A673 (cell line): ENCODE measurements at regions not wholly inside any gene's neighbourhood (a gene's known extent, or its start where the extent isn't known, plus 50 kb on each side); places are given as distances from the start of the nearest gene placed in this dataset.

Experiments
- BruUV-seq: library from RNA; stranded (reverse); fragments of 400-500 nt; replicated peaks from 2 replicates; lab custom pipeline; 2021; lab: Mats Ljungman, UMichigan
- CTCF ChIA-PET: fragments of 300-600 bp; sonication (Branson Sonifier 250); formaldehyde crosslinking; loops from one replicate; lab custom pipeline; 2022; ENCODE audit warnings: antibody characterized with exemption; lab: Charles Lee
- POLR2A ChIA-PET: fragments of 300-600 bp; sonication (Branson Sonifier 250); formaldehyde crosslinking; loops from one replicate; lab custom pipeline; 2022; ENCODE audit warnings: antibody characterized with exemption; ENCODE audit not compliant: low non-redundant PET; lab: Charles Lee
- DNase-seq: peaks from one replicate; pipeline ENCODE4 v3.0.0-alpha.2; 2015; ENCODE audit warnings: low spot score
- H3K27ac ChIP-seq: fragments of 200-600 bp; sonication (generic); 2 replicates; pipeline ENCODE4 v1.5.1; 2016; ENCODE audit warnings: mixed run types, low read depth, mild to moderate bottlenecking, mixed read lengths, antibody characterized with exemption, low read length; ENCODE audit not compliant: poor library complexity, severe bottlenecking
- H3K27me3 ChIP-seq: fragments of 200-600 bp; sonication (generic); replicated peaks from 2 replicates; pipeline ENCODE4 v1.6.1; 2017; ENCODE audit warnings: mixed run types, low read depth, mild to moderate bottlenecking, mixed read lengths, antibody characterized with exemption, low read length; ENCODE audit not compliant: insufficient read depth, poor library complexity
- H3K36me3 ChIP-seq: fragments of 200-600 bp; sonication (generic); 2 replicates; pipeline ENCODE4 v1.6.1; 2016; ENCODE audit warnings: mixed run types, mild to moderate bottlenecking, mixed read lengths, antibody characterized with exemption, low read length; ENCODE audit not compliant: insufficient read depth, poor library complexity, severe bottlenecking
- H3K4me1 ChIP-seq: fragments of 200-600 bp; sonication (generic); 2 replicates; pipeline ENCODE4 v1.6.1; 2017; ENCODE audit warnings: mixed run types, mild to moderate bottlenecking, mixed read lengths, antibody characterized with exemption, low read length; ENCODE audit not compliant: insufficient read depth, poor library complexity, severe bottlenecking
- H3K4me3 ChIP-seq: fragments of 200-600 bp; sonication (generic); 2 replicates; pipeline ENCODE4 v1.5.1; 2016; ENCODE audit warnings: low read depth, mixed run types, mild to moderate bottlenecking, mixed read lengths, low read length; ENCODE audit not compliant: poor library complexity, severe bottlenecking
- H3K9me3 ChIP-seq: fragments of 200-600 bp; sonication (generic); 2 replicates; pipeline ENCODE4 v1.6.1; 2016; ENCODE audit warnings: mixed run types, low read depth, mild to moderate bottlenecking, mixed read lengths, antibody characterized with exemption, low read length; ENCODE audit not compliant: poor library complexity, severe bottlenecking
- CTCF ChIP-seq: fragments of 300-800, 200-600 bp; sonication (generic); conservative IDR thresholded peaks from 2 replicates; pipeline ENCODE4 v1.5.1; 2017; ENCODE audit warnings: low read depth, mild to moderate bottlenecking, antibody characterized with exemption, low read length, moderate library complexity, mixed read lengths
- EZH2 ChIP-seq: fragments of 200-600 bp; sonication (generic); IDR thresholded peaks from 2 replicates; pipeline ENCODE4 v1.6.1; 2017; ENCODE audit warnings: borderline replicate concordance, low read depth, mild to moderate bottlenecking, mixed read lengths, antibody characterized with exemption, low read length; ENCODE audit not compliant: poor library complexity, severe bottlenecking
- intact Hi-C: fragments of 100-400 bp; cut with micrococcal nuclease; formaldehyde crosslinking; loops from one replicate; pipeline ENCODE4 v1.10.0; 2022; ENCODE audit not compliant: unreplicated experiment

- Histone ChIP-seq H3K9me3 (peaks cover 2% of the 10 kb centered on the region), H3K4me1 (peaks cover 28% of the 10 kb centered on the region), H3K4me3 (no peak overlapping the region), H3K36me3 (no peaks in the 10 kb centered on the region), H3K27ac (no peak overlapping the region), H3K27me3 (no peaks in the 10 kb centered on the region)
- BruUV-seq: no TSS peak
- DNase-seq: no peak
- TF ChIP-seq CTCF (no peak), EZH2 (no peak)
- POLR2A ChIA-PET: no interaction called here
- intact Hi-C loops: no loop called here
- CTCF ChIA-PET: interaction anchor here (0.5 kb wide), 1 partner anchor 792 kb away, joined by 5 read pairs; no protein-coding TSS in a partner anchor
These were observed 101.8 kb downstream of the PTGS2 start for GRCh38 chr1:186578325-186579016.

GRCh38 chr1:186577633-186578032 lies 102.6 kb downstream of the PTGS2 start:
- no peak for TF ChIP-seq EZH2
- no peak for TF ChIP-seq CTCF
- intact Hi-C loops: no loop called here
- H3K4me3 ChIP-seq: no peak overlapping the region
- H3K36me3 ChIP-seq: no peaks in the 10 kb centered on the region
- BruUV-seq: no TSS peak
- no peak overlapping the region for H3K27ac ChIP-seq
- no peaks in the 10 kb centered on the region for H3K9me3 ChIP-seq
- no peaks in the 10 kb centered on the region for H3K27me3 ChIP-seq
- peaks cover 33% of the 10 kb centered on the region for H3K4me1 ChIP-seq
- CTCF ChIA-PET: no interaction called here
- no peak for DNase-seq
- POLR2A ChIA-PET: no interaction called here

GRCh38 chr1:186577216-186577615 lies 103.0 kb downstream of the PTGS2 start:
- DNase-seq: no peak
- ChIA-PET CTCF (no interaction called here), POLR2A (no interaction called here)
- Histone ChIP-seq H3K9me3 (no peaks in the 10 kb centered on the region), H3K27ac (no peak overlapping the region), H3K4me3 (no peak overlapping the region), H3K27me3 (no peaks in the 10 kb centered on the region), H3K36me3 (no peaks in the 10 kb centered on the region), H3K4me1 (peaks cover 33% of the 10 kb centered on the region)
- TF ChIP-seq EZH2 (no peak), CTCF (no peak)
- no TSS peak for BruUV-seq
- intact Hi-C loops: no loop called here
